Non-pigmented ciliary epithelial cell (primary cell): ENCODE measurements at regions not wholly inside any gene's neighbourhood (a gene's known extent, or its start where the extent isn't known, plus 50 kb on each side); places are given as distances from the start of the nearest gene placed in this dataset.
A peak's percentile ranks its signal among the peaks of the same experiment; 100 is the strongest.

Experiments
- DNase-seq: peaks from one replicate; pipeline ENCODE4 v3.0.0-alpha.2; 2010; ENCODE audit warnings: low read depth

- DNase-seq: no peak
Observed at GRCh38 chr17:71158437-71158836, 962.4 kb upstream of the SOX9 start.

- peak; percentile 24 for DNase-seq
Observed at GRCh38 chr17:71163121-71163812, 957.6 kb upstream of the SOX9 start.

GRCh38 chr17:71163813-71164122 lies 957.1 kb upstream of the SOX9 start:
- DNase-seq: no peak

GRCh38 chr17:71164561-71164960 lies 956.3 kb upstream of the SOX9 start:
- no peak for DNase-seq

GRCh38 chr17:71166311-71166710 lies 954.5 kb upstream of the SOX9 start:
- DNase-seq: no peak

GRCh38 chr17:71168053-71168741 lies 952.6 kb upstream of the SOX9 start:
- no peak for DNase-seq

GRCh38 chr17:71170070-71170469 lies 950.8 kb upstream of the SOX9 start:
- DNase-seq: no peak

GRCh38 chr17:71171270-71171669 lies 949.5 kb upstream of the SOX9 start:
- DNase-seq: no peak

GRCh38 chr17:71173991-71174390 lies 946.8 kb upstream of the SOX9 start:
- DNase-seq: no peak

GRCh38 chr17:71176331-71176730 lies 944.5 kb upstream of the SOX9 start:
- DNase-seq: no peak

- DNase-seq: no peak
Observed at GRCh38 chr17:71176928-71177443, 943.8 kb upstream of the SOX9 start.

GRCh38 chr17:71180801-71181385 lies 939.9 kb upstream of the SOX9 start:
- no peak for DNase-seq

- no peak for DNase-seq
Observed at GRCh38 chr17:71183066-71183660, 937.7 kb upstream of the SOX9 start.

- DNase-seq: no peak
Observed at GRCh38 chr17:71184716-71185115, 936.1 kb upstream of the SOX9 start.

- no peak for DNase-seq
Observed at GRCh38 chr17:71187145-71187878, 933.5 kb upstream of the SOX9 start.

- DNase-seq: peak; percentile 86
Observed at GRCh38 chr17:71188811-71189492, 931.9 kb upstream of the SOX9 start.

- no peak for DNase-seq
Observed at GRCh38 chr17:71189493-71189831, 931.4 kb upstream of the SOX9 start.

- DNase-seq: no peak
Observed at GRCh38 chr17:71192039-71192555, 928.7 kb upstream of the SOX9 start.

GRCh38 chr17:71192848-71193247 lies 928.0 kb upstream of the SOX9 start:
- DNase-seq: no peak

GRCh38 chr17:71200597-71200996 lies 920.2 kb upstream of the SOX9 start:
- DNase-seq: no peak

GRCh38 chr17:71201639-71202038 lies 919.2 kb upstream of the SOX9 start:
- no peak for DNase-seq

GRCh38 chr17:71202449-71202848 lies 918.4 kb upstream of the SOX9 start:
- DNase-seq: no peak
